CD4-positive, alpha-beta T cell (primary cell): ENCODE measurements at regions not wholly inside any gene's neighbourhood (a gene's known extent, or its start where the extent isn't known, plus 50 kb on each side); places are given as distances from the start of the nearest gene placed in this dataset.

Experiments
- ATAC-seq: fragments of 200-7000 bp; cut with Tn5 transposase; one replicate; pipeline ENCODE4 v1.10.0; 2022; ENCODE audit warnings: mild to moderate bottlenecking; ENCODE audit not compliant: poor library complexity
- CTCF ChIA-PET: fragments of 350-600 bp; sonication (Branson Sonifier 250); formaldehyde crosslinking; loops from one replicate; lab custom pipeline; 2021; ENCODE audit warnings: antibody characterized with exemption, inconsistent platforms; lab: Charles Lee
- POLR2A ChIA-PET: fragments of 350-600 bp; sonication (Branson Sonifier 250); formaldehyde crosslinking; loops from one replicate; lab custom pipeline; 2021; ENCODE audit warnings: antibody characterized with exemption, inconsistent platforms; lab: Charles Lee
- DNase-seq, 14 experiments: peaks; one replicate each; pipeline ENCODE4 v3.0.0-alpha.2; 2013 to 2020; ENCODE audit warnings: mixed read lengths in 2 of 14
- H3K27ac ChIP-seq, 2 donors: one replicate each; pipeline versions ENCODE4 v1.5.1 to v1.7.0; 2013; ENCODE audit warnings: low read length in 2 of 2, low read depth in 1 of 2, mild to moderate bottlenecking in 1 of 2
- H3K27me3 ChIP-seq, 2 experiments: 1 replicate in 1 of 2; 2 replicates in 1 of 2; pipeline versions ENCODE4 v1.6.1 to v1.7.0; 2013; ENCODE audit warnings: low read length in 2 of 2, control low read depth in 1 of 2, mild to moderate bottlenecking in 1 of 2, moderate library complexity in 1 of 2; ENCODE audit not compliant: insufficient read depth in 2 of 2, control insufficient read depth in 1 of 2
- H3K36me3 ChIP-seq: one replicate; pipeline ENCODE4 v1.6.1; 2013; ENCODE audit warnings: low read length, control low read depth; ENCODE audit not compliant: insufficient read depth
- H3K4me1 ChIP-seq: one replicate; pipeline ENCODE4 v1.6.1; 2013; ENCODE audit warnings: low read length, control low read depth; ENCODE audit not compliant: insufficient read depth
- H3K4me3 ChIP-seq: one replicate; pipeline ENCODE4 v1.5.1; 2013; ENCODE audit warnings: mild to moderate bottlenecking, low read length, moderate library complexity
- H3K9me3 ChIP-seq, 2 experiments: 1 replicate in 1 of 2; 2 replicates in 1 of 2; pipeline versions ENCODE4 v1.6.1 to v1.7.0; 2013; ENCODE audit warnings: low read length in 2 of 2, mild to moderate bottlenecking in 2 of 2, control low read depth in 1 of 2, moderate library complexity in 1 of 2; ENCODE audit not compliant: control insufficient read depth in 1 of 2, insufficient read depth in 1 of 2
- H3K27ac Mint-ChIP-seq: one replicate; pipeline ENCODE4 v1.8.0; 2020; ENCODE audit warnings: mixed read lengths
- H3K27me3 Mint-ChIP-seq: one replicate; pipeline ENCODE4 v1.8.0; 2021; ENCODE audit warnings: mixed read lengths
- H3K36me3 Mint-ChIP-seq: one replicate; pipeline ENCODE4 v1.8.0; 2021; ENCODE audit warnings: low read depth, mixed read lengths
- H3K4me1 Mint-ChIP-seq: one replicate; pipeline ENCODE4 v1.8.0; 2021; ENCODE audit warnings: low read depth, mixed read lengths
- H3K4me3 Mint-ChIP-seq: one replicate; pipeline ENCODE4 v1.8.0; 2020; ENCODE audit warnings: mild to moderate bottlenecking, mixed read lengths
- H3K9me3 Mint-ChIP-seq: one replicate; pipeline ENCODE4 v1.8.0; 2020; ENCODE audit warnings: mixed read lengths
- intact Hi-C, 2 experiments: fragments of 100-400 bp; cut with DNase I in 1 of 2; cut with micrococcal nuclease in 1 of 2; formaldehyde crosslinking; loops; one replicate each; pipeline versions ENCODE4 v1.15.1 to v1.9.0; 2023 to 2025; cut with DNase I, micrococcal nuclease
- TF ChIP-seq, protein P1 (sequence below): fragments of 200-600 bp; IDR thresholded peaks from one replicate; pipeline ENCODE4 v1.8.0; 2022; ENCODE audit warnings: antibody characterized with exemption, mild to moderate bottlenecking

- Mint-ChIP-seq H3K4me3 (no peak overlapping the region), H3K27me3 (no peaks in the 10 kb centered on the region), H3K27ac (no peak overlapping the region), H3K9me3 (peaks cover 9% of the 10 kb centered on the region), H3K4me1 (no peaks in the 10 kb centered on the region), H3K36me3 (no peaks in the 10 kb centered on the region)
- Histone ChIP-seq H3K27ac (no peak overlapping the region), H3K36me3 (no peaks in the 10 kb centered on the region), H3K4me1 (no peaks in the 10 kb centered on the region), H3K4me3 (no peak overlapping the region), H3K27me3 (no peaks in the 10 kb centered on the region), H3K9me3 (peaks cover 7 to 13% of the 10 kb centered on the region in 2 experiments)
- TF ChIP-seq, protein P1, sequence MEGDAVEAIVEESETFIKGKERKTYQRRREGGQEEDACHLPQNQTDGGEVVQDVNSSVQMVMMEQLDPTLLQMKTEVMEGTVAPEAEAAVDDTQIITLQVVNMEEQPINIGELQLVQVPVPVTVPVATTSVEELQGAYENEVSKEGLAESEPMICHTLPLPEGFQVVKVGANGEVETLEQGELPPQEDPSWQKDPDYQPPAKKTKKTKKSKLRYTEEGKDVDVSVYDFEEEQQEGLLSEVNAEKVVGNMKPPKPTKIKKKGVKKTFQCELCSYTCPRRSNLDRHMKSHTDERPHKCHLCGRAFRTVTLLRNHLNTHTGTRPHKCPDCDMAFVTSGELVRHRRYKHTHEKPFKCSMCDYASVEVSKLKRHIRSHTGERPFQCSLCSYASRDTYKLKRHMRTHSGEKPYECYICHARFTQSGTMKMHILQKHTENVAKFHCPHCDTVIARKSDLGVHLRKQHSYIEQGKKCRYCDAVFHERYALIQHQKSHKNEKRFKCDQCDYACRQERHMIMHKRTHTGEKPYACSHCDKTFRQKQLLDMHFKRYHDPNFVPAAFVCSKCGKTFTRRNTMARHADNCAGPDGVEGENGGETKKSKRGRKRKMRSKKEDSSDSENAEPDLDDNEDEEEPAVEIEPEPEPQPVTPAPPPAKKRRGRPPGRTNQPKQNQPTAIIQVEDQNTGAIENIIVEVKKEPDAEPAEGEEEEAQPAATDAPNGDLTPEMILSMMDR, result no peak
- DNase-seq (no peak), ATAC-seq (no peak)
- ChIA-PET CTCF (no interaction called here), POLR2A (no interaction called here)
- intact Hi-C loops, result loop anchor here in 1 of 2 experiments (10.0 kb wide), 1 partner anchor 58 kb away; no protein-coding TSS in a partner anchor
Observed at GRCh38 chr18:28476302-28476701, 299.4 kb upstream of the CDH2 start.

DNA sequence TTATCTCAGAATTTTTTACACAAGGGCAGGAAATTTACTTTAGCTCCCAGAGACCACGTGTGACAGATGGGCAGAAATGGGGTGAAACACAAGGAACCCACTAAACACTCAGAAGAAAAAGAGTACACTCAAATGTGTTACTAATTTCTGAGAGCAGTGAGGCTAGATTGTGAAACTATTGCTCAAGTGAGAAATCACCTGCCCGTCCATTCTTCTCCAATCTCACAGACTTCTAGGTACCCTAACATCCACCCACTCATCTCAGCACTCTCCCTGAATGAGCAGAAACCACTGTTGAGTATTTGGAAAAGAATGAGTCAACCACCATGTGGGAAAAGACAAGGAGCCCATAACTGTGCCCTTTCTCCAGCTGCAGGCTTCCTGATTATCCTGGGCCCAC is 293.0 kb upstream of the CDH2 start:
- Histone ChIP-seq H3K4me3 (no peak overlapping the region), H3K4me1 (no peaks in the 10 kb centered on the region), H3K36me3 (no peaks in the 10 kb centered on the region), H3K9me3 (peaks cover 4% of the 10 kb centered on the region in 2 experiments), H3K27ac (no peak overlapping the region), H3K27me3 (no peaks in the 10 kb centered on the region)
- peaks cover 9% of the 10 kb centered on the region for H3K9me3 Mint-ChIP-seq
- DNase-seq (no peak), ATAC-seq (no peak)
- CTCF ChIA-PET, result no interaction called here
- intact Hi-C loops, result loop anchor here (10.0 kb wide), 2 partner anchors 65 to 515 kb away; no protein-coding TSS in a partner anchor
- H3K4me3 Mint-ChIP-seq, result no peak overlapping the region
- H3K36me3 Mint-ChIP-seq, result no peaks in the 10 kb centered on the region
- POLR2A ChIA-PET, result no interaction called here
- H3K27ac Mint-ChIP-seq, result no peak overlapping the region
- TF ChIP-seq, protein P1, result no peak
- H3K4me1 Mint-ChIP-seq, result no peaks in the 10 kb centered on the region
- H3K27me3 Mint-ChIP-seq, result no peaks in the 10 kb centered on the region

- CTCF ChIA-PET, result no interaction called here
- TF ChIP-seq, protein P1, result no peak
- H3K4me1 Mint-ChIP-seq, result no peaks in the 10 kb centered on the region
- Histone ChIP-seq H3K36me3 (no peaks in the 10 kb centered on the region), H3K4me1 (no peaks in the 10 kb centered on the region), H3K27ac (no peak overlapping the region), H3K4me3 (no peak overlapping the region), H3K27me3 (no peaks in the 10 kb centered on the region), H3K9me3 (peaks cover 3 to 4% of the 10 kb centered on the region in 2 experiments)
- no peaks in the 10 kb centered on the region for H3K36me3 Mint-ChIP-seq
- H3K4me3 Mint-ChIP-seq, result no peak overlapping the region
- DNase-seq (no peak), ATAC-seq (no peak)
- intact Hi-C loops, result loop anchor here in 1 of 2 experiments (10.0 kb wide), 1 partner anchor 514 kb away; no protein-coding TSS in a partner anchor
- POLR2A ChIA-PET, result no interaction called here
- H3K27me3 Mint-ChIP-seq, result no peaks in the 10 kb centered on the region
- H3K9me3 Mint-ChIP-seq, result peaks cover 11% of the 10 kb centered on the region
- no peak overlapping the region for H3K27ac Mint-ChIP-seq
Observed at GRCh38 chr18:28468901-28469300, 292.0 kb upstream of the CDH2 start.
